Endodermal cell (in vitro differentiated cells): ENCODE measurements at regions not wholly inside any gene's neighbourhood (a gene's known extent, or its start where the extent isn't known, plus 50 kb on each side); places are given as distances from the start of the nearest gene placed in this dataset.

Experiments
- DNase-seq: peaks from one replicate; pipeline ENCODE4 v3.0.0-alpha.2; 2017
- H3K27ac ChIP-seq: 2 replicates; pipeline ENCODE4 v1.5.1; 2013; ENCODE audit warnings: mild to moderate bottlenecking, low read depth, low read length, moderate library complexity
- H3K27me3 ChIP-seq: 2 replicates; pipeline ENCODE4 v1.6.1; 2013; ENCODE audit warnings: mild to moderate bottlenecking, low read length, moderate library complexity; ENCODE audit not compliant: insufficient read depth, control insufficient read depth, poor library complexity, severe bottlenecking
- H3K36me3 ChIP-seq: 2 replicates; pipeline ENCODE4 v1.7.0; 2013; ENCODE audit warnings: mild to moderate bottlenecking, low read length, moderate library complexity; ENCODE audit not compliant: control insufficient read depth, insufficient read depth
- H3K4me1 ChIP-seq: one replicate; pipeline ENCODE4 v1.7.0; 2013; ENCODE audit warnings: low read length; ENCODE audit not compliant: control insufficient read depth, insufficient read depth
- H3K4me3 ChIP-seq: 2 replicates; pipeline ENCODE4 v1.5.1; 2013; ENCODE audit warnings: mild to moderate bottlenecking, low read length, moderate library complexity
- H3K9ac ChIP-seq: 2 replicates; pipeline ENCODE4 v1.6.1; 2013; ENCODE audit warnings: mild to moderate bottlenecking, low read length, moderate library complexity; ENCODE audit not compliant: poor library complexity, severe bottlenecking; ENCODE audit errors: extremely low read depth
- H3K9me3 ChIP-seq: 2 replicates; pipeline ENCODE4 v1.6.1; 2013; ENCODE audit warnings: mild to moderate bottlenecking, low read length, moderate library complexity; ENCODE audit not compliant: control insufficient read depth
- H3K27ac Mint-ChIP-seq: 2 replicates; pipeline ENCODE4 v1.8.0; 2020; ENCODE audit warnings: mixed read lengths
- H3K27me3 Mint-ChIP-seq: 2 replicates; pipeline ENCODE4 v1.8.0; 2021; ENCODE audit warnings: mild to moderate bottlenecking, mixed read lengths; ENCODE audit not compliant: insufficient read depth
- H3K36me3 Mint-ChIP-seq: 2 replicates; pipeline ENCODE4 v1.8.0; 2020; ENCODE audit warnings: low read depth, mixed read lengths
- H3K4me1 Mint-ChIP-seq: 2 replicates; pipeline ENCODE4 v1.8.0; 2020; ENCODE audit warnings: mixed read lengths
- H3K4me3 Mint-ChIP-seq: 2 replicates; pipeline ENCODE4 v1.8.0; 2020; ENCODE audit warnings: mild to moderate bottlenecking, moderate library complexity, mixed read lengths
- H3K9me3 Mint-ChIP-seq: 2 replicates; pipeline ENCODE4 v1.8.0; 2020; ENCODE audit warnings: mild to moderate bottlenecking, mixed read lengths
- CTCF ChIP-seq: fragments of 200-600 bp; sonication (generic); conservative IDR thresholded peaks from 2 replicates; pipeline ENCODE4 v1.5.0; 2021; ENCODE audit warnings: antibody characterized with exemption, mild to moderate bottlenecking
- WGBS, 2 experiments: methylation state at CpG; one replicate each; pipeline versions ENCODE4 v1.1.5 to v1.1.7; 2013; ENCODE audit warnings: missing lambda C conversion rate in 2 of 2, mixed read lengths in 1 of 2; ENCODE audit not compliant: insufficient coverage in 1 of 2, insufficient read length in 1 of 2; 5-methylcytosine and 5-hydroxymethylcytosine counted together

- peaks cover under 1% of the 10 kb centered on the region for H3K9me3 ChIP-seq
- no peak for DNase-seq
- peaks cover 6% of the 10 kb centered on the region for H3K9me3 Mint-ChIP-seq
- no peaks in the 10 kb centered on the region for H3K36me3 Mint-ChIP-seq
- no peaks in the 10 kb centered on the region for H3K36me3 ChIP-seq
- no peak for TF ChIP-seq CTCF
- H3K9ac ChIP-seq = no peak overlapping the region
- peaks cover 3% of the 10 kb centered on the region for H3K27me3 Mint-ChIP-seq
- H3K4me1 Mint-ChIP-seq = peaks cover 13% of the 10 kb centered on the region
- H3K4me3 Mint-ChIP-seq = no peak overlapping the region
- peaks cover 7% of the 10 kb centered on the region for H3K4me1 ChIP-seq
- 88% methylated on average over 2 of the region's 2 CpGs; no CpG with 5 or more reads in 1 of the 2 experiments for WGBS, 2 experiments
- no peak overlapping the region for H3K4me3 ChIP-seq
- H3K27me3 ChIP-seq = no peaks in the 10 kb centered on the region
- no peak overlapping the region for H3K27ac Mint-ChIP-seq
- H3K27ac ChIP-seq = no peak overlapping the region
These were observed 97.7 kb upstream of the TMEM170B start for GRCh38 chr6:11439876-11440275.

- Histone ChIP-seq H3K4me3 (no peak overlapping the region), H3K9ac (no peak overlapping the region), H3K27me3 (no peaks in the 10 kb centered on the region), H3K27ac (no peak overlapping the region), H3K36me3 (no peaks in the 10 kb centered on the region), H3K9me3 (no peaks in the 10 kb centered on the region), H3K4me1 (peaks cover 9% of the 10 kb centered on the region)
- Mint-ChIP-seq H3K36me3 (no peaks in the 10 kb centered on the region), H3K4me3 (no peak overlapping the region), H3K4me1 (peaks cover 20% of the 10 kb centered on the region), H3K27me3 (peaks cover 3% of the 10 kb centered on the region), H3K27ac (no peak overlapping the region), H3K9me3 (peaks cover 6% of the 10 kb centered on the region)
- 94 to 96% methylated on average over 2 of the region's 2 CpGs for WGBS, 2 experiments
- no peak for DNase-seq
- no peak for TF ChIP-seq CTCF
These were observed 98.5 kb upstream of the TMEM170B start for GRCh38 chr6:11439017-11439420.

GRCh38 chr6:11437824-11438459 lies 99.6 kb upstream of the TMEM170B start:
- H3K9me3 Mint-ChIP-seq = peaks cover 3% of the 10 kb centered on the region
- Histone ChIP-seq H3K4me1 (peaks cover 11% of the 10 kb centered on the region), H3K9ac (no peak overlapping the region), H3K27me3 (no peaks in the 10 kb centered on the region), H3K4me3 (no peak overlapping the region), H3K27ac (no peak overlapping the region), H3K9me3 (no peaks in the 10 kb centered on the region), H3K36me3 (no peaks in the 10 kb centered on the region)
- peaks cover 26% of the 10 kb centered on the region for H3K4me1 Mint-ChIP-seq
- no peaks in the 10 kb centered on the region for H3K36me3 Mint-ChIP-seq
- TF ChIP-seq CTCF = no peak
- H3K4me3 Mint-ChIP-seq = no peak overlapping the region
- no peak overlapping the region for H3K27ac Mint-ChIP-seq
- 87 to 92% methylated on average over 5 to 6 of the region's 6 CpGs for WGBS, 2 experiments
- H3K27me3 Mint-ChIP-seq = peaks cover 3% of the 10 kb centered on the region
- DNase-seq = no peak
